ENCODE measurements at regions not wholly inside any gene's neighbourhood (a gene's known extent, or its start where the extent isn't known, plus 50 kb on each side); places are given as distances from the start of the nearest gene placed in this dataset.
"Not testable (repeated sequence)": the region's sequence is repeated elsewhere in the genome, so short reads cannot be mapped to it uniquely, and the experiment has no call there.

DNA sequence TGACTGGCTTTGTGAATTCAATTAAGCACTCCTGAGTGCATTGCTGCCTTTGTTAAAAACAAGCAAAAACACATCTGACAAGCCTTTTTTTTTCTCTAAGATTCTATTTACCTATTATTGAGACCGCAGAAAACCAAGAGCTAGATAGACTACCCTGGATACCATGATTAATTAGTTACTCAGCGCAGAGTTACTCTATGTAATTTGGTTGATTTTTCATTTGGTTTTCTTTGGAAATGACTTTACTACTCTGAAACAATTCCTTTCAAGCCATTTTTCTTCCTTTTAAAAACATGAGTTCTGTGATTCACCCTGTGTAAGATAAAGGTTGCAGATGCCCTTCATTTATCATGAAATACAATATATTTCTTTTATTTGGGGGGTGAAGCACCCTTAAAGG is 421.6 kb upstream of the PIK3R1 start:
- Histone ChIP-seq H3K9me3 (ENCODE audit: severe bottlenecking) (no peaks in the 10 kb centered on the region), H3K4me3 (ENCODE audit: severe bottlenecking) (no peak overlapping the region), H3K27ac (ENCODE audit: poor library complexity, severe bottlenecking) (no peak overlapping the region), H3K36me3 (ENCODE audit: low read depth) (no peaks in the 10 kb centered on the region), H3K27me3 (ENCODE audit: insufficient read depth, poor library complexity, severe bottlenecking) (no peaks in the 10 kb centered on the region), H3K4me1 (ENCODE audit: insufficient read depth, poor library complexity, severe bottlenecking) (no peaks in the 10 kb centered on the region)
- no peak for ATAC-seq (ENCODE audit: low read depth)
- no peak for DNase-seq (ENCODE audit: low spot score)
- TF ChIP-seq, protein P1, sequence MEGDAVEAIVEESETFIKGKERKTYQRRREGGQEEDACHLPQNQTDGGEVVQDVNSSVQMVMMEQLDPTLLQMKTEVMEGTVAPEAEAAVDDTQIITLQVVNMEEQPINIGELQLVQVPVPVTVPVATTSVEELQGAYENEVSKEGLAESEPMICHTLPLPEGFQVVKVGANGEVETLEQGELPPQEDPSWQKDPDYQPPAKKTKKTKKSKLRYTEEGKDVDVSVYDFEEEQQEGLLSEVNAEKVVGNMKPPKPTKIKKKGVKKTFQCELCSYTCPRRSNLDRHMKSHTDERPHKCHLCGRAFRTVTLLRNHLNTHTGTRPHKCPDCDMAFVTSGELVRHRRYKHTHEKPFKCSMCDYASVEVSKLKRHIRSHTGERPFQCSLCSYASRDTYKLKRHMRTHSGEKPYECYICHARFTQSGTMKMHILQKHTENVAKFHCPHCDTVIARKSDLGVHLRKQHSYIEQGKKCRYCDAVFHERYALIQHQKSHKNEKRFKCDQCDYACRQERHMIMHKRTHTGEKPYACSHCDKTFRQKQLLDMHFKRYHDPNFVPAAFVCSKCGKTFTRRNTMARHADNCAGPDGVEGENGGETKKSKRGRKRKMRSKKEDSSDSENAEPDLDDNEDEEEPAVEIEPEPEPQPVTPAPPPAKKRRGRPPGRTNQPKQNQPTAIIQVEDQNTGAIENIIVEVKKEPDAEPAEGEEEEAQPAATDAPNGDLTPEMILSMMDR (IDR thresholded peaks at IDR 0.05; ENCODE audit: poor library complexity, severe bottlenecking) = no peak

DNA sequence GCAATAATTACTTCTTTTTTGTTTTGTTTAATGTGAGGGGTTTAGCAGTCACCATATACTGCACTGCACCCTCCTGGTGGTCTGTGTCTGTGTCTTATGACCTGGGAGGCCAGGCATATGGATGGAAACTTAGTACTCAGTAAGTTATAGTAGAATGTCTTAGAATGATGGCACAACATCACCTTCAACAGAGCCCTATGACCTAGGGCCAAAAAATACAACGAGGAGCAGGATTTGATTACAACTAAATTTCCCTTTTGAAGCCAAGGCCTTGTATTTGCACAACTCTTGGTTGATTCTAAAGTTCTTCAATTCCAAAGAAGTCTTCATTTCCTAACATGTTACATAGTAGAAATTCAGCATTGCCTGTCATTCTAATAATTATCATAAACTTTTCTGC is 422.1 kb upstream of the PIK3R1 start:
- TF ChIP-seq, protein P1 (IDR thresholded peaks at IDR 0.05; ENCODE audit: poor library complexity, severe bottlenecking) = no peak

DNA sequence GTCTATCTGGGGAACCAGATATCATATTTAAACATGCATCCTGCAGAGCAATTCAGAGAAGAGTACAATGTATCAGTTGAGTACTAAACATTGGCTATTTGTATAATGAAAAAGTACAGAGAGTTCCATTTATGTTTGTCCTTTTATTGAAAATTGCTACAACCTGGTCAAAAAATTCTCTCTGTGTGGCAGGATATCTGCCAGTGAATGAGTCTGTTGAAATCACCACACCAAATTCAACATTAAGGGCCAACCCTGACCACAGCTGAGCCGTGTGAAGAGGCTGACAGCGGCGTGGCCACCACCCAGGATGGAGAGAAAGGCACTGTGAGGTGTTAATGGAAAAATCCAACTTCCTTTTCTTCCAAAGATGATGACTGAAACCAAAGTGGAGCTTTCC is 422.7 kb upstream of the PIK3R1 start:
- no peaks in the 10 kb centered on the region for H3K36me3 ChIP-seq (ENCODE audit: low read depth)
- H3K27ac ChIP-seq (ENCODE audit: poor library complexity, severe bottlenecking) = no peak overlapping the region
- TF ChIP-seq, protein P1 (IDR thresholded peaks at IDR 0.05; ENCODE audit: poor library complexity, severe bottlenecking) = no peak
- ATAC-seq (ENCODE audit: low read depth) (no peak), DNase-seq (ENCODE audit: low spot score) (no peak)
- H3K27me3 ChIP-seq (ENCODE audit: insufficient read depth, poor library complexity, severe bottlenecking) = no peaks in the 10 kb centered on the region
- no peak overlapping the region for H3K4me3 ChIP-seq (ENCODE audit: severe bottlenecking)
- H3K9me3 ChIP-seq (ENCODE audit: severe bottlenecking) = no peaks in the 10 kb centered on the region
- H3K4me1 ChIP-seq (ENCODE audit: insufficient read depth, poor library complexity, severe bottlenecking) = no peaks in the 10 kb centered on the region

More for the DNA sequence above, 422.1 kb upstream of the PIK3R1 start:
- no peak for ATAC-seq (ENCODE audit: low read depth)
- Histone ChIP-seq H3K27ac (ENCODE audit: poor library complexity, severe bottlenecking) (no peak overlapping the region), H3K4me1 (ENCODE audit: insufficient read depth, poor library complexity, severe bottlenecking) (no peaks in the 10 kb centered on the region), H3K9me3 (ENCODE audit: severe bottlenecking) (no peaks in the 10 kb centered on the region), H3K27me3 (ENCODE audit: insufficient read depth, poor library complexity, severe bottlenecking) (no peaks in the 10 kb centered on the region), H3K36me3 (ENCODE audit: low read depth) (no peaks in the 10 kb centered on the region), H3K4me3 (ENCODE audit: severe bottlenecking) (no peak overlapping the region)
- DNase-seq (ENCODE audit: low spot score) = no peak

DNA sequence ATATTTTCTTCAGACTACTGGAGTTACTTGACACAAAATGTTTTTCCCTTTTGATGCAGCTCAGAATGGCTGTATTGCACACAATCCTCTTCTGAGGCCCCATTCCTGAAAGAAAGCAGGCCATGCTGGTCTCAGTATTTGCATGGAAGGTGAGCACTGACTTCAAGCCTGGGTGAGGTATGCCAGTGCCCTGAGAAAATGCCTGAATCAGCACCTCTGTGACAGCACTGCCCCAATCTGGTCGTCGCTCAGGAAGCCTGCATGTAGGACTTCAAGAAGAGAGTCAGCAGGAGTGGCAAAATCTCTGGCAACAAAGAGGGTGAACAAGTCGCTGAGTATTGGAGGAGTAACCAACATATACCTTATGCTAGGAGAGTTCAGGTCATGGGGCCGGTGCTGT is 425.2 kb upstream of the PIK3R1 start:
- no peak overlapping the region for H3K27ac ChIP-seq (ENCODE audit: poor library complexity, severe bottlenecking)
- TF ChIP-seq, protein P1 (IDR thresholded peaks at IDR 0.05; ENCODE audit: poor library complexity, severe bottlenecking) = no peak
- H3K36me3 ChIP-seq (ENCODE audit: low read depth) = no peaks in the 10 kb centered on the region
- H3K9me3 ChIP-seq (ENCODE audit: severe bottlenecking) = no peaks in the 10 kb centered on the region
- no peaks in the 10 kb centered on the region for H3K4me1 ChIP-seq (ENCODE audit: insufficient read depth, poor library complexity, severe bottlenecking)
- no peaks in the 10 kb centered on the region for H3K27me3 ChIP-seq (ENCODE audit: insufficient read depth, poor library complexity, severe bottlenecking)
- no peak overlapping the region for H3K4me3 ChIP-seq (ENCODE audit: severe bottlenecking)
- DNase-seq (ENCODE audit: low spot score) (no peak), ATAC-seq (ENCODE audit: low read depth) (no peak; the same call in 2 of the 3 replicates)

DNA sequence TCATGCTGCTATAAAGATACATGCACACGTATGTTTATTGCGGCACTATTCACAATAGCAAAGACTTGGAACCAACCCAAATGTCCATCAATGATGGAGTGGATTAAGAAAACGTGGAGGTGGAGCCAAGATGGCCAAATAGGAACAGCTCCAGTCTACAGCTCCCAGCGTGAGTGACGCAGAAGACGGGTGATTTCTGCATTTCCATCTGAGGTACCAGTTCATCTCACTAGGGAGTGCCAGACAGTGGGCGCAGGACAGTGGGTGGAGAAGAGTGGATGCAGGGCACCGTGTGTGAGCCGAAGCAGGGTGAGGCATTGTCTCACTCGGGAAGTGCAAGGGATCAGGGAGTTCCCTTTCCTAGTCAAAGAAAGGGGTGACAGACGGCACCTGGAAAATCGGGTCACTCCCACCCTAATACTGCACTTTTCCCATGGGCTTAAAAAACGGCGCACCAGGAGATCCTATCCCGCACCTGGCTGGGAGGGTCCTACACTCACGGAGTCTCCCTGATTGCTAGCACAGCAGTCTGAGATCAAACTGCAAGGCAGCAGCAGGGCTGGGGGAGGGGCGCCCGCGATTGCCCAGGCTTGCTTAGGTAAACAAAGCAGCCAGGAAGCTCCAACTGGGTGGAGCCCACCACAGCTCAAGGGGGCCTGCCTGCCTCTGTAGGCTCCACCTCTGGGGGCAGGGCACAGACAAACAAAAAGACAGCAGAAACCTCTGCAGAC is 435.5 kb upstream of the PIK3R1 start:
- H3K4me1 ChIP-seq (ENCODE audit: insufficient read depth, poor library complexity, severe bottlenecking); H3K27me3 ChIP-seq (ENCODE audit: insufficient read depth, poor library complexity, severe bottlenecking); H3K4me3 ChIP-seq (ENCODE audit: severe bottlenecking); DNase-seq (ENCODE audit: low spot score); H3K36me3 ChIP-seq (ENCODE audit: low read depth); H3K9me3 ChIP-seq (ENCODE audit: severe bottlenecking); H3K27ac ChIP-seq (ENCODE audit: poor library complexity, severe bottlenecking); ATAC-seq (ENCODE audit: low read depth): not testable (repeated sequence)

All from RWPE2 (cell line).